IMR-90 (cell line): ENCODE measurements at regions not wholly inside any gene's neighbourhood (a gene's known extent, or its start where the extent isn't known, plus 50 kb on each side); places are given as distances from the start of the nearest gene placed in this dataset.

Experiments
- ATAC-seq: fragments of 200-7000 bp; cut with Tn5 transposase; 2 replicates; pipeline ENCODE4 v1.9.1; 2020; ENCODE audit warnings: low read depth, mild to moderate bottlenecking, moderate library complexity
- BruUV-seq: library from RNA; stranded (reverse); fragments of 400-500 nt; replicated peaks from 2 replicates; lab custom pipeline; 2021; lab: Mats Ljungman, UMichigan
- CTCF ChIA-PET: fragments of 300-600 bp; formaldehyde crosslinking; extraction: SDS; loops from one replicate; lab custom pipeline; 2021; ENCODE audit warnings: antibody characterized with exemption; lab: Yijun Ruan, JAX
- POLR2A ChIA-PET: fragments of 300-600 bp; sonication (Branson Sonifier 250); formaldehyde crosslinking; loops from one replicate; lab custom pipeline; 2022; ENCODE audit warnings: antibody characterized with exemption; ENCODE audit not compliant: unreplicated experiment; lab: Charles Lee
- DNase-seq: peaks from one replicate; pipeline ENCODE4 v3.0.0; 2013
- H2AFZ ChIP-seq: replicated peaks from 2 replicates; pipeline ENCODE3; 2013; ENCODE audit warnings: low read length, mild to moderate bottlenecking; ENCODE audit not compliant: poor library complexity
- H2AK5ac ChIP-seq: 2 replicates; pipeline ENCODE4 v1.6.1; 2013; ENCODE audit warnings: low read depth, low read length, inconsistent platforms
- H2AK9ac ChIP-seq: replicated peaks from 2 replicates; pipeline ENCODE3; 2013; ENCODE audit warnings: mild to moderate bottlenecking, low read depth, low read length, moderate library complexity; ENCODE audit not compliant: poor library complexity
- H2BK120ac ChIP-seq: 2 replicates; pipeline ENCODE4 v1.6.1; 2013; ENCODE audit warnings: low read depth, low read length, inconsistent platforms
- H2BK15ac ChIP-seq: 3 replicates; pipeline ENCODE4 v1.6.1; 2013; ENCODE audit warnings: low read depth, low read length, inconsistent platforms
- H2BK20ac ChIP-seq: 2 replicates; pipeline ENCODE4 v1.6.1; 2013; ENCODE audit warnings: low read depth, mild to moderate bottlenecking, inconsistent platforms, low read length, moderate library complexity
- H2BK5ac ChIP-seq: 2 replicates; pipeline ENCODE4 v1.6.1; 2013; ENCODE audit warnings: mild to moderate bottlenecking, low read depth, low read length, inconsistent platforms; ENCODE audit not compliant: poor library complexity, severe bottlenecking
- H3K14ac ChIP-seq: replicated peaks from 2 replicates; pipeline ENCODE4 v1.6.1; 2013; ENCODE audit warnings: low read depth, low read length, inconsistent platforms
- H3K18ac ChIP-seq: 2 replicates; pipeline ENCODE4 v1.6.1; 2013; ENCODE audit warnings: low read depth, low read length, control low read depth
- H3K23ac ChIP-seq: 2 replicates; pipeline ENCODE4 v1.6.1; 2013; ENCODE audit warnings: low read depth, low read length, inconsistent platforms
- H3K27ac ChIP-seq: 2 replicates; pipeline ENCODE4 v1.5.1; 2013; ENCODE audit warnings: mild to moderate bottlenecking, control low read depth, low read length; ENCODE audit not compliant: insufficient read depth
- H3K27me3 ChIP-seq: 2 replicates; pipeline ENCODE4 v1.6.1; 2013; ENCODE audit warnings: low read length; ENCODE audit not compliant: control insufficient read depth, insufficient read depth
- H3K36me3 ChIP-seq: 2 replicates; pipeline ENCODE4 v1.6.1; 2013; ENCODE audit warnings: low read length, mixed read lengths; ENCODE audit not compliant: control insufficient read depth, insufficient read depth
- H3K4ac ChIP-seq: 2 replicates; pipeline ENCODE4 v1.6.1; 2013; ENCODE audit warnings: low read depth, low read length, inconsistent platforms
- H3K4me1 ChIP-seq: 2 replicates; pipeline ENCODE4 v1.6.1; 2013; ENCODE audit warnings: low read length, mixed read lengths; ENCODE audit not compliant: control insufficient read depth, insufficient read depth
- H3K4me2 ChIP-seq: 2 replicates; pipeline ENCODE4 v1.6.1; 2013; ENCODE audit warnings: low read depth, mild to moderate bottlenecking, control low read depth, low read length, moderate library complexity
- H3K4me3 ChIP-seq: 2 replicates; pipeline ENCODE4 v1.5.1; 2013; ENCODE audit warnings: low read depth, mild to moderate bottlenecking, control low read depth, low read length, moderate library complexity; ENCODE audit not compliant: insufficient read depth
- H3K56ac ChIP-seq: 2 replicates; pipeline ENCODE4 v1.6.1; 2013; ENCODE audit warnings: low read length, inconsistent platforms; ENCODE audit not compliant: insufficient read depth; ENCODE audit errors: extremely low read depth
- H3K79me1 ChIP-seq, 2 experiments: 2 replicates each; pipeline ENCODE4 v1.6.1; 2013; ENCODE audit warnings: low read length in 2 of 2, inconsistent platforms in 1 of 2, low read depth in 1 of 2
- H3K9ac ChIP-seq: 2 replicates; pipeline ENCODE4 v1.6.1; 2013; ENCODE audit warnings: low read depth, low read length, control low read depth
- H3K9me1 ChIP-seq: 2 replicates; pipeline ENCODE4 v1.6.1; 2013; ENCODE audit warnings: low read length, inconsistent platforms; ENCODE audit not compliant: insufficient read depth
- H3K9me3 ChIP-seq: 2 replicates; pipeline ENCODE4 v1.6.1; 2013; ENCODE audit warnings: low read length; ENCODE audit not compliant: control insufficient read depth, insufficient read depth
- H4K20me1 ChIP-seq: 2 replicates; pipeline ENCODE4 v1.6.1; 2013; ENCODE audit warnings: low read length, inconsistent platforms; ENCODE audit not compliant: insufficient read depth
- H4K5ac ChIP-seq: 2 replicates; pipeline ENCODE4 v1.6.1; 2013; ENCODE audit warnings: mild to moderate bottlenecking, low read depth, low read length, control low read depth
- H4K8ac ChIP-seq, 2 experiments: 2 replicates each; pipeline ENCODE4 v1.6.1; 2013; ENCODE audit warnings: low read depth in 2 of 2, low read length in 2 of 2, control low read depth in 1 of 2, inconsistent platforms in 1 of 2
- H4K91ac ChIP-seq: 2 replicates; pipeline ENCODE4 v1.6.1; 2013; ENCODE audit warnings: low read depth, low read length, inconsistent platforms; ENCODE audit not compliant: insufficient read depth
- MAZ ChIP-seq: IDR thresholded peaks from 2 replicates; pipeline ENCODE4 v1.6.1; 2012; ENCODE audit warnings: low read depth, mild to moderate bottlenecking, low read length, improper control_type of control experiment, moderate library complexity, borderline replicate concordance
- WGBS, 2 experiments: methylation state at CpG; one replicate each; pipeline versions ENCODE4 v1.1.5 to v1.1.7; 2013; ENCODE audit warnings: missing lambda C conversion rate in 2 of 2; ENCODE audit not compliant: insufficient read length in 1 of 2; ENCODE audit errors: extremely low coverage in 2 of 2; 5-methylcytosine and 5-hydroxymethylcytosine counted together
- dilution Hi-C: fragments of 300-500 bp; cut with HindIII; formaldehyde crosslinking; loops from one replicate; pipeline ENCODE4 v1.14.3; 2018; ENCODE audit warnings: low sequenced_read_pairs; ENCODE audit not compliant: unreplicated experiment
- in situ Hi-C: fragments of 300-500 bp; cut with MboI; formaldehyde crosslinking; loops from 3 replicates; pipeline ENCODE4 v1.14.3; 2019; ENCODE audit warnings: low sequenced_read_pairs, inconsistent platforms, mixed read lengths
- intact Hi-C: fragments of 100-400 bp; cut with micrococcal nuclease; formaldehyde crosslinking; loops from 2 replicates; pipeline ENCODE4 v1.10.0; 2022

- ChIA-PET POLR2A (no interaction called here), CTCF (no interaction called here)
- no peak overlapping the region for H2AK9ac ChIP-seq
- H3K27me3 ChIP-seq: no peaks in the 10 kb centered on the region
- ATAC-seq (no peak), DNase-seq (no peak)
- dilution Hi-C loops: no loop called here
- no peak overlapping the region for H3K9ac ChIP-seq
- no peak overlapping the region for H3K56ac ChIP-seq
- no peak overlapping the region for H3K4me2 ChIP-seq
- intact Hi-C loops: no loop called here
- H2AK5ac ChIP-seq: no peak overlapping the region
- no peak overlapping the region for H2BK15ac ChIP-seq
- no peak overlapping the region for H4K5ac ChIP-seq
- no peaks in the 10 kb centered on the region for H3K4me1 ChIP-seq
- WGBS, 2 experiments: no CpG with 5 or more reads among the region's 4 CpGs
- H3K36me3 ChIP-seq: no peaks in the 10 kb centered on the region
- H2BK20ac ChIP-seq: no peak overlapping the region
- H3K18ac ChIP-seq: no peak overlapping the region
- H3K14ac ChIP-seq: no peak overlapping the region
- no peak overlapping the region for H3K27ac ChIP-seq
- no TSS peak for BruUV-seq
- no peak overlapping the region for H3K4me3 ChIP-seq
- TF ChIP-seq MAZ: no peak
- H2BK120ac ChIP-seq: no peak overlapping the region
- no peaks in the 10 kb centered on the region for H3K9me3 ChIP-seq
- no peak overlapping the region for H3K23ac ChIP-seq
- no peaks in the 10 kb centered on the region for H3K9me1 ChIP-seq
- H3K4ac ChIP-seq: no peak overlapping the region
- H2AFZ ChIP-seq: no peak overlapping the region
- in situ Hi-C loops: no loop called here
- no peak overlapping the region for H4K91ac ChIP-seq
- H4K20me1 ChIP-seq: no peaks in the 10 kb centered on the region
- H4K8ac ChIP-seq: no peak overlapping the region
- H3K79me1 ChIP-seq: no peaks in the 10 kb centered on the region
- no peak overlapping the region for H2BK5ac ChIP-seq
Measured at GRCh38 chr10:64062793-64063192, 541.6 kb downstream of the REEP3 start.
